GM21717 (cell line): ENCODE measurements at regions not wholly inside any gene's neighbourhood (a gene's known extent, or its start where the extent isn't known, plus 50 kb on each side); places are given as distances from the start of the nearest gene placed in this dataset.
A peak's percentile ranks its signal among the peaks of the same experiment; 100 is the strongest.

Source experiments
- ATAC-seq: cut with Tn5 transposase; IDR thresholded peaks from one replicate; pipeline ENCODE4 v1.9.1; 2021; ENCODE audit warnings: mild to moderate bottlenecking, moderate library complexity; ENCODE audit not compliant: unreplicated experiment

DNA sequence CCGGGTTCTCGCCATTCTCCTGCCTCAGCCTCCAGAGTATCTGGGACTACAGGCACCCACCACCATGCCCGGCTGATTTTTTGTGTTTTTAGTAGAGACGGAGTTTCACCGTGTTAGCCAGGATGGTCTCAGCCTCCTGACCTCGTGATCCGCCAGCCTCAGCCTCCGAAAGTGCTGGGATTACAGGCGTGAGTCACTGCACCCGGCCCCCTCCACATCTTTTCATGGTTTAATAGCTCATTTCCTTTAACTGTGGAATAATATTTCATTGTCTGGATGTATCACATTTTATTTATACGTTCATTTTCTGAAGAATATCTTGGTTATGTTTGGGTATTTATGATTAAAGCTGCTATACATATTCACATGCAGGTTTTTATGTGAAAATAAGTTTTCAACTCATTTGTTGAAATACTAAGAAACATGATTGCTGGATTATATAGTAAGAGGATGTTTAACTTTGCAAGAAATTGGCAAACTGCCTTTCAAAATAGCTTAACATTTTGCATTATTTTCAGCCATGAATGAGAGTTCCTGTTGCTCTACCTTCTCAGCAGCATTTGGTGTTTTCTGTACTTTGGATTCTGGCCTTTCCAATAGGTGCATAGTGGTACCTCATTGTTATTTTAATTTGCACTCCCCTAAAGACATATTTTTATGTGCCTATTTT is 591.9 kb downstream of the TECRL start:
- ATAC-seq, result no peak

- no peak for ATAC-seq
These were observed 594.9 kb downstream of the TECRL start for GRCh38 chr4:63814171-63814964.

DNA sequence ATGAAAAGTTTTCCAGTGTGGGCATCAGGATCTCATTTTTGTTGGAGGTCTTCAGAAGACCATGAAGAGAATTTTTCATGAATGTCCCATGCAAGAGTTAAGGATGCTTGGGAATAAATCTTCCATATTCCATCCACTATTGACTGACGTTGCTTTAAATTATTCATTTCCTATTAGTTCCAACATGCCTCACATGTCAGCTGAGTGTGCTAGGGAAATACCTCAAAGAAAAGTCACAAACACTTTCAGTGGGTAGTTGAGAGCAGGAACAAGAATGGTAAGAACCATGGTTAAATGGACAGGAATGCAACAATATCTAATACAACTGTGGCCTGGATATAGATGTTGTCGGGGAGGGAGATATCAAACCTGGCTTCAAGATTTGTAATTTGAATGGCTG is 610.1 kb downstream of the TECRL start:
- no peak for ATAC-seq

- no peak for ATAC-seq
These were observed 613.9 kb downstream of the TECRL start for GRCh38 chr4:63795301-63795700.

DNA sequence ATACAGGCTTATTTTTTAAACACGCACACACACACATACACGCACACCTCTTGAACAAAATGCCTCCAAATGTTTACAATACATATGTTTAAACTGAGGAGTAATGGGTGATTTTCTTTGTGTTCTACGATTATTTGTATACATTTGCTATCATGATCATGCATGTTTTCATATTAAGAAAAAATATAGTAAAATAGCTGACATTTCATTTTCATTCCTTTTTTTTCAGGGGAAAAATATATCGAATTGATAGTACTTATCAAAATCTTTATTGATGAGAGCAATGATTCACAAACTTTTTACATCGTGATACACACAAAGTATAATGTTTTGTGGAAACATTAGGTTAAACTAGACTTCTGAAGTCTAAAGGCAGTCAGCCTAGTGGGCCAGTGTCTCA is 618.9 kb downstream of the TECRL start:
- ATAC-seq, result no peak

DNA sequence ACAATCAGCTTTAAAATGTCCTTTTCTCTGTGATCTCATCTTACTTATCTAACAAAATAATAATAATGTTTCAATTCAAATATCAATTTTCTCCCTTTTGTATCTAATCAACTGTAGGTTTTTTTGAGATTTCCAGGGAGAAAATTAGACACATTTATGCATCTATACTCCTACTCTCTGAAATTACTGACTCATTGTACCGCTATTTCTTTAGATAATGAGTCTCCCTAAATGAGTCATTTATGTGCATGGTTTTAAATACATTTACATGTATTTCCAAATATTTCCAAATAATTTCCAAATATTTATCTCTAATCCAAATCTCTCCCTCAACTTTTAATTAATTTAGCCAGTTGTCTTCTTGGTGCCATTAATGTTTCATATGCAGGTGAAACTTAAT is 621.0 kb downstream of the TECRL start:
- ATAC-seq, result no peak

- ATAC-seq, result no peak
These were observed 621.9 kb downstream of the TECRL start for GRCh38 chr4:63787326-63787725.

DNA sequence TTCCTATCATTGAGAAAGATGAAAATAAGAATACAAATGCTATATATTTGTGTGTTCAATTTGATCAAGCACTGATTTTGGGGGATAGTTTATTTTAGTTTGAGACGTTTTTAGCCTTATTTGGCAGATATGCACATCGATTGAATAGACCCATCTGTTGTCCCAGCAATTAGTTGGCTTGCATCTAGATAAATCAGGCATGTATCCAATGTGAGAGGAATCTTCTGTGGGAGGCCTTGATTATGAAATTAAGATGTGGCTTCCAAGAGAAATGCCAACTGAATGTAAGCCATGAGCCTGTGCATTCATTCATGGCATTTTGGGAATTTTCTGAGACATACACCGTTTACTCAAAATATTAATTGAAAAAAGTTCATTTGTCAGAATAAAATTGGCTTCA is 623.1 kb downstream of the TECRL start:
- no peak for ATAC-seq

GRCh38 chr4:63784822-63785221 is 624.4 kb downstream of the TECRL start:
- no peak for ATAC-seq

DNA sequence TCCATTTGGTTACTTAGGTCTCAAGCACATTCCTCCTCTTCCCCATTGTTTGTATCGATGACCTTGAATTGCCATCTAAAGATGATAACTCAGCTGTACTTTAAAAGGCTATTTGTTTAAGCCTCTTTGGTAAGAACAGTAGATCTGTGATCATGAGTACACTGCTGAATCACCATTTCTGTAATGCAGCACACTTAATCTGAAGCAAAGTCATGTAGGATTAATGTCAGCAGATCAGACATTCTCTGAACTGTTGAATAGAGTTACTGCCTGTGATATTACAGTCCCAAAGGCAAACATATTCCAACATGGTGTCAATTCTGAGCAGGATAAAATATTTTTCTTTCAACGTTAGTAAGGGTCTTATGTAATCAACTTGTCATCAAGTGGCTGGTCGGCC is 631.6 kb downstream of the TECRL start:
- ATAC-seq, result no peak

DNA sequence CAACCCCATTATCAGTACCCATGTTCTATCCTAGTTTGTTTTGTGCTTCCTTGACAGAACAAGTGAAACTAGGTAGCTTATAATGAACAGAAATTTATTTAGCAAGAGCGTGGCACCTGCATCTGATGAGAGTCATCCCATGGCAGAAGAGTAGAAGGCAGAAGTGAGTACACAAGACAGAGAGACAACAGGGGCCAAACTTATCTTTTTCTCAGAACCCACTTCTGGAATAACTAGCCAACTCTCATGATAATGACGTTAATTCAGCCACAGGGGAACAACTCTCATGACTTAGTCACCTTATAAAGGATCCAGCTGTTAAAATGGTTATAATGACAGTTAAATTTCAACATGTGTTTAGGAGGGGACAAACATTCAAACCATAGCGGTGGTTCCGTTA is 644.9 kb downstream of the TECRL start:
- ATAC-seq, result no peak

DNA sequence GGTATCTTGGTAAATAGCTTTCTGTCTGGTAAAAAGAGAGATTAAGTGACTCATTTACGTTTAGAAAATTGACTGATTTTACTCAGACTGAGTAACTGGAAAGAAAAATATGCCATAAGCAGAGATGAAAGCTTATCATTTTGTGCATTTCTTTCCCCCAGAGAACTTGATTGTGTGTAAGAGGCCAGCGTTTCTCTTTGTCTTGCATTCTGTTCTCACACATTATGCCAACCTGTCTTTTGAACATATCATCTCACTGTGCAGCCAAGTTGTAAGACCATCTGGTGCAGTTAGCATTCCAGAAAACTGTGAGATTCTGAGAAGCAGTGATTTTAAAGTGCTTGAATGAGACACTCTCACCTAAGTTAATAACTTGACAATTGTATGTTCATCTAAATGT is 651.3 kb downstream of the TECRL start:
- no peak for ATAC-seq

DNA sequence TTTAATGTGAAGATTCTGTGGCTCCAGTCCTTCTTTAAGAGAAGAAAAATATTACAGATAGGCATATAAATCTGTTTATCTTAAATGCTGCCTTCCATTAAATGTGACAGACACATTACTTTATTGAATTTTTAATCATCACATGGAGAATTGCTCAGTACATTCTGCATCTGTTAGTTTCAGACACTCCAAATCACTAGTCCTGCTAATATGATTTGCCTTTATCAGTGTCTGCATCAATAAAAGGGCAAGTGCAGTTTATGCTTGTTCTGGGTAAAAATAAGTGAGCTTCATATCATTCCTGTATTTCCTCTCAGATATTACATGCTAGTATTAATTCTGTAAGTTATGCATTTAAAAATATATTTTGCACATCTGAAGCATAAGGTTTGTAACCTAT is 666.4 kb downstream of the TECRL start:
- ATAC-seq, result no peak

DNA sequence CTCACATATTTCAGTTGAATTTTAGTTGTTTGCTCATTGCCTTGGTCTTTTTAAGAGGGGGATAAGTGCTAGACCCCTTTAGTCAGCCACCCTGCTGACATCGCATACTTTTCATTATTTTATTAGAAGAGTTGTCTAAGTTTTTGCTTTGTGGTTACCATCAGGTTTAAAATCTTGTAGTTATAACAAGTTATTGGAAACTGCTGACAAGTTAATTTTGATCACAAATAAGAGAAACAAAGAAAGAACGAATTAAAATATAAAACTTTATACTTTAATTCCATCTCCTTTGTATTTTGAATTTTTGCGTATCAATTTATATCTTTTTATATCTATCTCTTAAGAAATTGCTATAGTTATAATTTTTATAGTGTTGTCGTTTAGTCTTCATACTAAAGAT is 679.7 kb downstream of the TECRL start:
- ATAC-seq, result no peak

GRCh38 chr4:63728480-63729177 is 680.6 kb downstream of the TECRL start:
- no peak for ATAC-seq

DNA sequence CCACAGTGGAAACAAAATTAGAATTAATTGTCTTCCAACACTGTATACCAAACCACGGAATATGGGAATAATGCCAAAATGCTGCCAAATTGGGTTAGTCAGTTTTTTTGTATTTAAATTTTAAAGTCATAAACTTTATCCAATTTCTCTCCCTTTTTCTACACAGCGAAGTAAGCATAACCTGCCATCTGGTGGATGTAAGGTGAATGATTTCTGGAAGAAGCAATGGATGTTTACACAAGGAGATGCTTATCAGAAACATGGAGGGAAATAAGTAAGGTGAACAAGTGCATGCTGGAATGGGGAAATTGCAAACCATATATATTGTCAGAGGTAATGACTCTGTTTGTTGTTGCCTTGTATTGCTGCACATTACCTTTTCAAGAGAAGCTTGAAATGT is 691.9 kb downstream of the TECRL start:
- no peak for ATAC-seq

- no peak for ATAC-seq
These were observed 700.6 kb downstream of the TECRL start for GRCh38 chr4:63708661-63709060.

DNA sequence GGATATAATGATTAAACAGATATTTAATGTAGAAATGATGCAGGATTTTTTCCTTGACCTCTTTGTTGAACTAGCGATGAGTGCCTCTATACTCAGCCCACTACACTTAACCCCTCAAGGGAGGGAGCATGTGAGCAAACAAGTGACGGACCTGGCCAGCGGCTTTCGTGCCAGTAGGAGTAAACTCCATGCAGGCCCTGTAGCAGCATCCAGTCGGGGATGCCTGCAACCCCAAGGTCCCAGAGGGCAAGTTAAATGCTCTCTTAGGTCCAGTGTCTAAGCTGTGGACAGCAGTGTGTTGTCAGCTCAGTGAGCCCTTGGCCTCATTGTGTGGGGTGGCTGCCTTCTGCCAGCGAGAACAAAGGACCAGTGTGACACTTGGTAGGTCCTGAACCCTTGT is 708.7 kb downstream of the TECRL start:
- no peak for ATAC-seq

DNA sequence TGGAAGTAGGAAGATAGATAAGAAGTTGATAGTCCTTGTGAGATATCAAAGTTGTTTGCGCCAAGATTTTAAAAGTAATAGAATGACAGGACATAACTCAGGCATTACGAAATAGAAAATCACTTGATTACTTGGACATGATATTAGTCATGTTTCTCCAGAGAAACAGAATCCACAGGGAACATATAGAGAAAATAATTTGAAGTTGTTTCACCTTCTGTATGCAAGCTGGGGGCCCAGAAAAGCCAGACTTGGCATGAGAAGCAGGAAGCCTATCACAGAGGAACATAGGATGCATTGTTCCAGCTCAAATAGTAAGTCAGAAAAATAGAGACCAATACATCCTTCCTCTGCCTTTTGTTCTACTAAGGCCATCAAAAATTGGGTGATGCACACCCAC is 715.9 kb downstream of the TECRL start:
- ATAC-seq, result no peak

GRCh38 chr4:63678358-63678931 is 730.8 kb downstream of the TECRL start:
- ATAC-seq, result no peak

- ATAC-seq, result no peak
These were observed 738.5 kb downstream of the TECRL start for GRCh38 chr4:63670735-63671134.

DNA sequence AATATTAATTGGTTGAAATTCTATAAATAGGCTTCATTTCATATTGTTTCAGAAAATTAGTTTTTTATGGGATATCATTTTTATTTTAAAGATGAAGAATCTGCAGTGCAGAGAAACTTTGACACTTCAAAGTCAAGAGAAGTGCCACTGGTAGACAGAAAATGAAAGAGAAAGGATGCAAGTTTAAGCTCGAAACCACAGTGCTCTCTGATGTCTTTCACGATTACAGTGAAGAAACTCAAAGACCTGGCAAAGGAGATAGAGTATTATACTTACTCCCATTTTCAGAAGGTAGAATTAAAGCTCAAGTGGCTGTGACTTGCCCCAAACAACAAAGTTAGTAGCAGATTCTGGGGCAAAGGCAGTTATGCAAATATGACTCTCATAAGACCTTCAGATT is 745.4 kb downstream of the TECRL start:
- peak; percentile 99 for ATAC-seq
